ENCODE measurements at regions not wholly inside any gene's neighbourhood (a gene's known extent, or its start where the extent isn't known, plus 50 kb on each side); places are given as distances from the start of the nearest gene placed in this dataset.

GRCh38 chr4:164373021-164373420 lies 380.9 kb upstream of the SMIM31 start (continued):
- no peak for TF ChIP-seq REST (IDR thresholded peaks at IDR 0.05)
- no peak for TF ChIP-seq CEBPB (IDR thresholded peaks at IDR 0.05)
- TF ChIP-seq CHD4 (IDR thresholded peaks at IDR 0.05; ENCODE audit: borderline replicate concordance) = no peak
- no peak for TF ChIP-seq CBX8 (IDR thresholded peaks at IDR 0.05)

- WGBS (ENCODE audit: missing lambda C conversion rate) = 9% methylated on average over 4 of the region's 4 CpGs
Measured at GRCh38 chr4:164377277-164377676, 376.7 kb upstream of the SMIM31 start.

GRCh38 chr4:164378361-164378760 lies 375.6 kb upstream of the SMIM31 start:
- DNase-seq (ENCODE audit: low read depth in 1 of 2, low spot score in 1 of 2) (no peak), FAIRE-seq (no peak), ATAC-seq (no peak)
- Histone ChIP-seq H3K4me1 (no peaks in the 10 kb centered on the region), H3K27ac (no peak overlapping the region), H3K4me2 (no peak overlapping the region), H3K4me3 (no peak overlapping the region), H3K9me3 (no peaks in the 10 kb centered on the region)
- no peak for TF ChIP-seq MAX (IDR thresholded peaks at IDR 0.05)
- ChIA-PET CTCF (no interaction called here), POLR2A (no interaction called here)
- WGBS (ENCODE audit: missing lambda C conversion rate) = 4% methylated on average over 5 of the region's 5 CpGs

More at GRCh38 chr4:164377277-164377676, 376.7 kb upstream of the SMIM31 start:
- TF ChIP-seq ESRRA (IDR thresholded peaks at IDR 0.05; ENCODE audit: borderline replicate concordance, low read length) (no peak), CHD2 (IDR thresholded peaks at IDR 0.05; ENCODE audit: low read length, partially characterized antibody) (no peak), CEBPB (IDR thresholded peaks at IDR 0.05) (no peak), CBX2 (IDR thresholded peaks at IDR 0.05; ENCODE audit: borderline replicate concordance, low read depth) (no peak), PBX3 (IDR thresholded peaks at IDR 0.05) (no peak), BCL3 (IDR thresholded peaks at IDR 0.05) (no peak), RCOR1 (IDR thresholded peaks at IDR 0.05; ENCODE audit: low read depth, low read length) (no peak), RARB (CRISPR knock-in tag; IDR thresholded peaks at IDR 0.05) (no peak)
- ChIA-PET CTCF (no interaction called here), POLR2A (no interaction called here)
- H3K4me2 ChIP-seq = no peak overlapping the region
- no peaks in the 10 kb centered on the region for H3K4me1 ChIP-seq
- no peaks in the 10 kb centered on the region for H3K9me3 ChIP-seq
- no peak overlapping the region for H3K4me3 ChIP-seq
- ATAC-seq = no peak
- no peak for DNase-seq (ENCODE audit: low read depth in 1 of 2, low spot score in 1 of 2)
- FAIRE-seq = no peak
- H3K27ac ChIP-seq = no peak overlapping the region

GRCh38 chr4:164379694-164380093 lies 374.2 kb upstream of the SMIM31 start:
- Histone ChIP-seq H3K4me3 (no peak overlapping the region), H3K4me1 (no peaks in the 10 kb centered on the region), H3K4me2 (no peak overlapping the region), H3K27ac (no peak overlapping the region), H3K9me3 (no peaks in the 10 kb centered on the region)
- TF ChIP-seq TP53 (CRISPR knock-in tag; IDR thresholded peaks at IDR 0.05) (no peak), POLR2A (IDR thresholded peaks at IDR 0.05; ENCODE audit: low read length) (no peak), HDAC2 (IDR thresholded peaks at IDR 0.05) (no peak), REST (IDR thresholded peaks at IDR 0.05) (no peak), ESRRA (IDR thresholded peaks at IDR 0.05; ENCODE audit: borderline replicate concordance, low read length) (no peak), HES2 (IDR thresholded peaks at IDR 0.05) (no peak), GATA3 (IDR thresholded peaks at IDR 0.05; ENCODE audit: borderline replicate concordance) (no peak), PHF8 (IDR thresholded peaks at IDR 0.05; ENCODE audit: borderline replicate concordance, low read depth) (no peak)
- CTCF ChIA-PET = interaction anchor here (0.6 kb wide), 1 partner anchor 342 kb away, joined by 3 read pairs; no protein-coding TSS in a partner anchor
- DNase-seq (ENCODE audit: low read depth in 1 of 2, low spot score in 1 of 2) = no peak
- no peak for FAIRE-seq
- ATAC-seq = no peak
- POLR2A ChIA-PET = no interaction called here
- WGBS (ENCODE audit: missing lambda C conversion rate) = 13% methylated on average over 3 of the region's 3 CpGs

All from A549 (cell line).